ENCODE measurements at regions not wholly inside any gene's neighbourhood (a gene's known extent, or its start where the extent isn't known, plus 50 kb on each side); places are given as distances from the start of the nearest gene placed in this dataset.

DNA sequence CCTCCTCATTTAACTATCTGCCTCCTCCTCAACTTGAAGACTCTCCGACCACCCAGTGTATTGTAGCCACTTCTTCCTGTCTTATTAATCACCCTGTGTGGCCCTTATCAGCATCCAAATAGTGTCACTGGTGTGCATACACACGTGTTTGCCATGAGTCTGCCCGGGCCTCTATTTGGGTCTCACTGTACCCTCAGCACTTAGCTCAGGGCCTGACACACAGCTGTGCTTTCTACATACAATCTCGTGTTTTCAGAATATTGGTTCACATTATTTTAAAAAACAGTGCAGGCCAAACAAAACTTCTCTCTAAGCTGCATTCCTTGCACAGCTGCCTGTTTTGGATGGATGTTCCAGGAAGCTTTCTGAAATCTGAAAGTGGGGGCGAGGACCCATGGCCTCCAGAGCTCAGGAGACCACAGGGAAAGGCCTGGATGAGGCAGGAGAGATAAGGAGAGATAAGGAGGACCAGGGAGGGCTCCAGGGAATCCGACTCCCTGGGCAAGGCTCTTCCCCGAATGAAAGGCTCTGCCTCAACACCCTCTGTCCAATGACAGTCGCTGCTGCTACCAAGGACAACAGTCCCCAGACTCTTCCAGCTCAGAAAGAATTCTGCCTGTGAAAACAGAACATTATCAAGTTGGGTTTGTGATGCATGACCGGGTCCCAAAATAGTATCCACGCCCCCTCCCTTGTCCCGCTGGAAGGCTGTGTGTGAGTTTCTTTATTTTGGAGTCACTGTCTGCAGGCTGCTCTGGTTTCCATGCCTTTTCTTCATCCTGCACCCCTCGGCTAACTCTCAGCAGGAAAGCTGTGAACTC, 255.6 kb downstream of the NSG2 start:
- no peak overlapping the region for H3K4me3 ChIP-seq
- no peaks in the 10 kb centered on the region for H3K36me3 ChIP-seq
- intact Hi-C loops (cut with DNase I) = no loop called here
- DNase-seq (ENCODE audit: extremely low spot score in 2 of 2) = peak; percentile 40 to 43
- TF ChIP-seq, protein P1, sequence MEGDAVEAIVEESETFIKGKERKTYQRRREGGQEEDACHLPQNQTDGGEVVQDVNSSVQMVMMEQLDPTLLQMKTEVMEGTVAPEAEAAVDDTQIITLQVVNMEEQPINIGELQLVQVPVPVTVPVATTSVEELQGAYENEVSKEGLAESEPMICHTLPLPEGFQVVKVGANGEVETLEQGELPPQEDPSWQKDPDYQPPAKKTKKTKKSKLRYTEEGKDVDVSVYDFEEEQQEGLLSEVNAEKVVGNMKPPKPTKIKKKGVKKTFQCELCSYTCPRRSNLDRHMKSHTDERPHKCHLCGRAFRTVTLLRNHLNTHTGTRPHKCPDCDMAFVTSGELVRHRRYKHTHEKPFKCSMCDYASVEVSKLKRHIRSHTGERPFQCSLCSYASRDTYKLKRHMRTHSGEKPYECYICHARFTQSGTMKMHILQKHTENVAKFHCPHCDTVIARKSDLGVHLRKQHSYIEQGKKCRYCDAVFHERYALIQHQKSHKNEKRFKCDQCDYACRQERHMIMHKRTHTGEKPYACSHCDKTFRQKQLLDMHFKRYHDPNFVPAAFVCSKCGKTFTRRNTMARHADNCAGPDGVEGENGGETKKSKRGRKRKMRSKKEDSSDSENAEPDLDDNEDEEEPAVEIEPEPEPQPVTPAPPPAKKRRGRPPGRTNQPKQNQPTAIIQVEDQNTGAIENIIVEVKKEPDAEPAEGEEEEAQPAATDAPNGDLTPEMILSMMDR (IDR thresholded peaks at IDR 0.05) = no peak
- TF ChIP-seq POLR2AphosphoS5 (IDR thresholded peaks at IDR 0.05; ENCODE audit: insufficient read depth in 1 of 2, low read depth in 1 of 2) (no peak), POLR2A (IDR thresholded peaks at IDR 0.05) (no peak)
- no peaks in the 10 kb centered on the region for H3K9me3 ChIP-seq
- H3K4me1 ChIP-seq = no peaks in the 10 kb centered on the region
- no peak overlapping the region for H3K27ac ChIP-seq
- H3K27me3 ChIP-seq = no peaks in the 10 kb centered on the region

DNA sequence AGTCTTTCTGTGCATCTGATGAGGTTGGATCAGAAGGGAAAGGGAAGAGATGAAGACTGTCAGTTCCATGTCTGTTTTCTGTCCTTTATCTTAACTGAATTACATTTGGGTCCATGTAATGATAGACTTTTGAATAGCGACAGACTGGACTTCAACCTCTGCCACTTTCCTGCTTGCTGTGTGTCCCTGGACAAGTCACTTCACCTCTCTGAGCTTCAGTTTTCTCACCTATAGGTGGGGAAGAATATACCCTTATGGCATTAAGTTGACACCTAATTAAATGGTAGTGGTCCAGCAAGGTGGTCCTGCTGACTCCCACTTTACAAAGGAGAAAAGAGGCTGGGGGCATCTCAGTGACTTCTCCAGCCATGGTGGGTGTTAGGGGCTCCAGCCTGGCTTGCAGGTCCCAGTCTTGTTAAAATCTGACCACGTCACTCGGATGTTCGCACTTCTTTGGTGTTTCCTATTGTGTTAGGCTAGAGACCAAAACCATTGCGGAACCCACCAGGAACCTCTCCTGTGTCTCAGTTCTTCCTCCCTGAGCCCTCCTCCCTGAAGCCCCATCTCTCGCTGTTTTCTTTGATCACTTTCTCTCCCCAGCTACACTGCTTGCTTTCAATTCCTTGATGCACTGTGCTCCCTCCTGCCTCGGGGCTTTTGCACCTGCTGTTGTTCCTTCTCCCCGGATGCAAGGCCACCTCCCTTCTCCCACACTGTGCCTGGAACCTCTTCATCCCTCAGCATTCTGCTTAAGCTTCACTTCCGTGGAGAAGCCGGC, 256.5 kb downstream of the NSG2 start:
- intact Hi-C loops (cut with DNase I) = no loop called here
- no peaks in the 10 kb centered on the region for H3K9me3 ChIP-seq
- H3K27me3 ChIP-seq = no peaks in the 10 kb centered on the region
- H3K4me3 ChIP-seq = no peak overlapping the region
- peak; percentile 49 to 58 for DNase-seq (ENCODE audit: extremely low spot score in 2 of 2)
- TF ChIP-seq POLR2AphosphoS5 (IDR thresholded peaks at IDR 0.05; ENCODE audit: insufficient read depth in 1 of 2, low read depth in 1 of 2) (no peak), POLR2A (IDR thresholded peaks at IDR 0.05) (no peak)
- TF ChIP-seq, protein P1 (IDR thresholded peaks at IDR 0.05) = no peak
- no peaks in the 10 kb centered on the region for H3K4me1 ChIP-seq
- no peak overlapping the region for H3K27ac ChIP-seq
- H3K36me3 ChIP-seq = no peaks in the 10 kb centered on the region

DNA sequence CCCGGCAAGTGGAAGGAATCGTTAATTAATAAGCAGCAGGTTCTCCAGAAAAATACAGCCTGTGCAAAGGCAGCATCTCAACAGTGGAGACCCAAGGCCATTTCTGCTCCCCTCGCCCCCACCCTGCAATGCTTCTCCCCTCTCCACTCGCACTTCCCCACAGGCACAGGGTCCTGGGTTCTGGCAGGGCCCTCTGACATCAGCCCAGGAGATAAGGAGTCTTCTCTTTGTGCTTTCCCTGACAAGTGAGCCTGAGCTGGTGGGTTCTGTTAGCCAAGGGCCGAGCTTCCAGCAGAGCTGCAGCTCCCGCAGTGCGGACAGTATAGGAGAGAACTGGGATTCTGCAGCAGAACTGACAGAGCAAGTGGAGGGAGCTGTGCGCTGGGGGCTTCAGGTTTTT, 257.5 kb downstream of the NSG2 start:
- H3K27ac ChIP-seq = no peak overlapping the region
- no peaks in the 10 kb centered on the region for H3K9me3 ChIP-seq
- H3K27me3 ChIP-seq = no peaks in the 10 kb centered on the region
- TF ChIP-seq POLR2AphosphoS5 (IDR thresholded peaks at IDR 0.05; ENCODE audit: insufficient read depth in 1 of 2, low read depth in 1 of 2) (no peak), POLR2A (IDR thresholded peaks at IDR 0.05) (no peak)
- TF ChIP-seq, protein P1 (IDR thresholded peaks at IDR 0.05) = no peak
- no peak overlapping the region for H3K4me3 ChIP-seq
- DNase-seq (ENCODE audit: extremely low spot score in 2 of 2) = peak in 1 of 2 donors; percentile 85
- H3K36me3 ChIP-seq = no peaks in the 10 kb centered on the region
- intact Hi-C loops (cut with DNase I) = no loop called here
- H3K4me1 ChIP-seq = no peaks in the 10 kb centered on the region

DNA sequence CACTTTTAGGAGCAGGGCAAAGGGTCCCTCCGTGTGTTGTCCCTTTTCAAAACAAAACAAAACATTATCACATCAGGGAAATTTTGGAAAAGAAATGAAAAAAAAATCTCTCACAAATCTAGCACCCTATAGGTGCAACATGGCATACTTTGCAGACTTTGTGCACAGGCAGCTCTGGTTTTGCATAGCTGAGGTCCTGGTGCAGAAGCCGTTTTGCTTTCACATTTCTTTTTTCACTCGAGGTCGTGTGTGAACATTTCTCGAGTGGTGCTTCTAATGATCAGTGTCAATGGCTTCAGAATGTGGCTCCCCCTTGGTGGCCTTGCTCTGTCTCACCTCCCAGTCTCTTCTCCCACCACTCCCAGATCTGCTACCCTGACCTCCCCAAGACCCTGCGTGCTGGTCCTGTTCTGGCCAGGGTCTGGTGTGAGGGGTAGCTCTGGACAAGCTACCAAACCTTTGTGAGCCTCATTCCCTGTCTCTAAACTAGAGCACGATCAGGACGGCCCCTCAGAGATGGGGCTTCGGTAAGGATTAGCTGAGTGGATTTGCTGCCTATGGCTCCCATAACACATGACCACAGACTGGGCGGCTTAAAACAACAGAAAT, 258.0 kb downstream of the NSG2 start:
- intact Hi-C loops (cut with DNase I) = no loop called here
- Histone ChIP-seq H3K27ac (no peak overlapping the region), H3K4me1 (no peaks in the 10 kb centered on the region), H3K27me3 (no peaks in the 10 kb centered on the region), H3K9me3 (no peaks in the 10 kb centered on the region), H3K4me3 (no peak overlapping the region), H3K36me3 (no peaks in the 10 kb centered on the region)
- TF ChIP-seq, protein P1 (IDR thresholded peaks at IDR 0.05) = no peak
- TF ChIP-seq POLR2A (IDR thresholded peaks at IDR 0.05) (no peak), POLR2AphosphoS5 (IDR thresholded peaks at IDR 0.05; ENCODE audit: insufficient read depth in 1 of 2, low read depth in 1 of 2) (no peak)
- DNase-seq (ENCODE audit: extremely low spot score in 2 of 2) = peak; percentile 65 to 81
